ENCODE measurements at regions not wholly inside any gene's neighbourhood (a gene's known extent, or its start where the extent isn't known, plus 50 kb on each side); places are given as distances from the start of the nearest gene placed in this dataset.

DNA sequence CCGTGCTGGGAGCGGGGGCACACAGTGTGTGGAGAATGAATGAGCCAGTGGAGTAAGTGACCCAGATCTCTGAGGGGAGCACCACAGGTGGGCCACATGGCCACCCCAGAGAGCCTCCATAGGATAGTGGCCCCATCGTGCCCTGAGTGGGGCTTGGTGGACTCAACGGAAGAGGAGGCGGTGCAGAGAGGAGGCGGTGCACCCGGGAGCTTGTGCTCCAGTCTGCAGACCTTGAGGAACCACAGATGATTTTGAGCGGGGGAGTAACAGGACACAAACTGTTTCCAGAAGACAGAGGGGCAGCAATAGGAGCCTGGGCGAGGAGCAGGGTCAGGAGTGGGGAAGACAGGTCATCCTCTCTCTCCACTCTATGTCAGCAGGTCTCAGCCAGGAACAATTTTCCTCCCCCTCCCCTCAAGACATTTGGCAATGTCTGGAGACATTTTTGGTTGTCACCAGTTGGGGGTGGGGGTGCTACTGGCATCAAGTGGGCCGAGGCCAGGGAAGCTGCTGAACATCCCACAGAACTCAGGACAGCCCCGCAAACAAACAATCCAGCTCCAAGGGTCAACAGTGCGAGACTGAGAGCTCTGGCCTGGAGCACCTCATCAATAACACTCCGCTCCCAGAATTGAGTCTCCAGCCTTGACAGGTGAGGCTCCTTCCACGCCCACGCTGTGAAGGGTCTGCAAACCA is 182.2 kb downstream of the USP12 start:
- no peak overlapping the region for H3K4me3 ChIP-seq
- intact Hi-C loops (cut with DNase I) = loop anchor here (5.0 to 10.0 kb wide), 4 partner anchors 42 to 1145 kb away; partner anchors contain the start of genes MTIF3, PAN3 and URAD
- peaks cover 6 to 7% of the 10 kb centered on the region in 2 donors for H3K4me1 ChIP-seq
- H3K36me3 ChIP-seq = no peaks in the 10 kb centered on the region
- DNase-seq (ENCODE audit: low spot score in 2 of 2) = peak in 1 of 2 donors; percentile 53
- TF ChIP-seq, protein P1, sequence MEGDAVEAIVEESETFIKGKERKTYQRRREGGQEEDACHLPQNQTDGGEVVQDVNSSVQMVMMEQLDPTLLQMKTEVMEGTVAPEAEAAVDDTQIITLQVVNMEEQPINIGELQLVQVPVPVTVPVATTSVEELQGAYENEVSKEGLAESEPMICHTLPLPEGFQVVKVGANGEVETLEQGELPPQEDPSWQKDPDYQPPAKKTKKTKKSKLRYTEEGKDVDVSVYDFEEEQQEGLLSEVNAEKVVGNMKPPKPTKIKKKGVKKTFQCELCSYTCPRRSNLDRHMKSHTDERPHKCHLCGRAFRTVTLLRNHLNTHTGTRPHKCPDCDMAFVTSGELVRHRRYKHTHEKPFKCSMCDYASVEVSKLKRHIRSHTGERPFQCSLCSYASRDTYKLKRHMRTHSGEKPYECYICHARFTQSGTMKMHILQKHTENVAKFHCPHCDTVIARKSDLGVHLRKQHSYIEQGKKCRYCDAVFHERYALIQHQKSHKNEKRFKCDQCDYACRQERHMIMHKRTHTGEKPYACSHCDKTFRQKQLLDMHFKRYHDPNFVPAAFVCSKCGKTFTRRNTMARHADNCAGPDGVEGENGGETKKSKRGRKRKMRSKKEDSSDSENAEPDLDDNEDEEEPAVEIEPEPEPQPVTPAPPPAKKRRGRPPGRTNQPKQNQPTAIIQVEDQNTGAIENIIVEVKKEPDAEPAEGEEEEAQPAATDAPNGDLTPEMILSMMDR (IDR thresholded peaks at IDR 0.05) = no peak
- H3K27me3 ChIP-seq = no peaks in the 10 kb centered on the region
- H3K9me3 ChIP-seq = no peaks in the 10 kb centered on the region
- no peak overlapping the region for H3K27ac ChIP-seq

GRCh38 chr13:26988059-26988769 is 183.4 kb downstream of the USP12 start:
- no peaks in the 10 kb centered on the region for H3K27me3 ChIP-seq
- H3K36me3 ChIP-seq = no peaks in the 10 kb centered on the region
- H3K4me1 ChIP-seq = peaks cover 9 to 16% of the 10 kb centered on the region in 2 donors
- peak in 1 of 2 donors; percentile 41 for DNase-seq (ENCODE audit: low spot score in 2 of 2)
- intact Hi-C loops (cut with DNase I) = loop anchor here (5.0 to 10.0 kb wide), 4 partner anchors 41 to 1147 kb away; partner anchors contain the start of genes MTIF3, PAN3 and URAD
- H3K9me3 ChIP-seq = no peaks in the 10 kb centered on the region
- TF ChIP-seq, protein P1 (IDR thresholded peaks at IDR 0.05) = no peak
- no peak overlapping the region for H3K27ac ChIP-seq
- H3K4me3 ChIP-seq = no peak overlapping the region

DNA sequence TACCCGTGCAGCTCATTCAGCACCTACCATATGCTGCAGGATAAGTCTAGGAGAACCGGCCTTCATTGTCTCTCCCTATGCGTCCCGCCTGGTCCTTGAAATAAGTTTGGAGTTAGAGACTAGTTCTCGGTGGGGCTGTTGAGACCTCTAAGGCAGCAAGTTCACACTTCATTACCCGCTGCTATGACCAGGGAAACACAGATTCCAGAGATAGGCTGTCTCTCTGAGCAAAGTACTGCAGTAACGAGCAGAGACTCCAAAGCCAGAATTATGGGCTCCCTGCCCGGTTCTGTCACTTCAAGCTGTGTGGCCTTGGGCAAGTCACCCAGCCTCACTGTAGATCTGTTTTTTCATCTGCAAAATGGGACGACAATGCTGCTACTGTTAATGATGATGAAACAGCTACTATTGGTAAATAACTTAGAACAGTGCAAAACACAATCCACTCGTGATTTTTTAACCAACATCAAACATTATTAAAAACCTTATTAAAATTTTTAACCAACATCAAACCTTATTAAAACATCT is 184.1 kb downstream of the USP12 start:
- Histone ChIP-seq H3K9me3 (no peaks in the 10 kb centered on the region), H3K27me3 (no peaks in the 10 kb centered on the region), H3K4me3 (no peak overlapping the region), H3K36me3 (no peaks in the 10 kb centered on the region), H3K4me1 (peaks cover 8 to 17% of the 10 kb centered on the region in 2 donors), H3K27ac (no peak overlapping the region)
- DNase-seq (ENCODE audit: low spot score in 2 of 2) = peak in 1 of 2 donors; percentile 44
- TF ChIP-seq, protein P1 (IDR thresholded peaks at IDR 0.05) = no peak
- intact Hi-C loops (cut with DNase I) = loop anchor here (5.0 to 10.0 kb wide), 4 partner anchors 40 to 1147 kb away; partner anchors contain the start of genes MTIF3, PAN3 and URAD

DNA sequence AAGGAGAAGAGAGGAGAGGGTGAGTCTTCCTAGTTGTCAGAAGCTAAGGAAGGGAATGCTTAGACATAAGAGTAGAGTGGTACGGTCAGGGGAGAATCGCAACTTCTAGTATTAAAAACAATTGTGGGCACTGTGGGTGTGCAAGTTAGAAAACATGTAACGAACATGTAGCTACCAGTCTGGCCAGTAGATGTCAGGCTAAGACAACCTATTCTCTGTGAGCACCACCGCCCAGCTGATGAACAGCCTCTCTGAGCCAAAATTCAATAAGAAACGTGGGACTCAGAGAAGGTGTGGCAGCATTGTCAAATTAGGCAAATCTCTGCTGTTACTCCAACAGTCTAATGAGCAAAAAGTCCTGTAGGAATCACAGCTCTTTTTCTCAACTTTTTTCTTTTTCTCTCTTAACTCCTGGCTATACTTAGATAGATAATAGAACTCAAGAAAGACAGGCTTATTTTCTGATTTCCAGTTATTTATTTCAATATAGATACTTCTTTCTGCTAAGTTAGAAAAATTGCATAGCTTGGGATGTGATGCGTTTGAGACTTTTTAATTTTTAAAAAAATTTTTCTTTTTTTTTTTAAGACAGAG is 186.2 kb downstream of the USP12 start:
- Histone ChIP-seq H3K4me1 (peaks cover 5 to 19% of the 10 kb centered on the region in 2 donors), H3K27ac (peak overlapping the region in 1 of 2 donors; percentile 69), H3K36me3 (no peaks in the 10 kb centered on the region), H3K4me3 (no peak overlapping the region), H3K27me3 (no peaks in the 10 kb centered on the region), H3K9me3 (no peaks in the 10 kb centered on the region)
- peak in 1 of 2 donors; percentile 88 for DNase-seq (ENCODE audit: low spot score in 2 of 2)
- intact Hi-C loops (cut with DNase I) = loop anchor here (1.0 to 10.0 kb wide), 9 partner anchors 38 to 1149 kb away; partner anchors contain the start of genes GTF3A, MTIF3, PAN3 and RASL11A
- TF ChIP-seq, protein P1 (IDR thresholded peaks at IDR 0.05) = peak; percentile 74 to 86 (median 77)

DNA sequence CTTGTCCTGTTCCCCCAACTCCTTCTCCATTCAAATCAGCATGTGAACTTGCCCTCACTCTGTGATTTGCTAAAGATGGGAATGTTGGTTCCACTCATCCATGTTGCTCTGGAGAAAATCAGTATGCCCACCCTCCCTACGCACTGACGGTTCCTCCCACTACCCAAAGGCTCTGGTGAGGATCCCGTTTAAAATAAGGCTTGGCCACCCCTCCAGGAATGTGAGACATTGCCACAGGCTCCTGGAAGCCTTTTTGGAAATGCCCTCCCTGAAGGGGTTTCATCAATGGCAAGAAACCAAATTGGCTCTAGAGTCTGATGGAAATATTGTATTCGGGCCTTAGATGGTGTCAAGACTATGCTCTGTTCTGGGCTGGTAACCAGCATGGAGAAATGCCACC is 187.3 kb downstream of the USP12 start:
- TF ChIP-seq, protein P1 (IDR thresholded peaks at IDR 0.05) = no peak
- intact Hi-C loops (cut with DNase I) = loop anchor here (2.0 to 10.0 kb wide), 6 partner anchors 188 to 1150 kb away; partner anchors contain the start of genes GTF3A, MTIF3, PAN3 and RASL11A
- no peak for DNase-seq (ENCODE audit: low spot score in 2 of 2)
- no peaks in the 10 kb centered on the region for H3K27me3 ChIP-seq
- peaks cover 5 to 19% of the 10 kb centered on the region in 2 donors for H3K4me1 ChIP-seq
- H3K36me3 ChIP-seq = no peaks in the 10 kb centered on the region
- peak overlapping the region; percentile 69 to 87 for H3K27ac ChIP-seq
- no peaks in the 10 kb centered on the region for H3K9me3 ChIP-seq
- H3K4me3 ChIP-seq = no peak overlapping the region
